CD4-positive, CD25-positive, alpha-beta regulatory T cell (primary cell): ENCODE measurements at regions not wholly inside any gene's neighbourhood (a gene's known extent, or its start where the extent isn't known, plus 50 kb on each side); places are given as distances from the start of the nearest gene placed in this dataset.

Experiments used
- ATAC-seq, 2 donors: fragments of 150-1000 bp; cut with Tn5 transposase; one replicate each; pipeline ENCODE4 v1.10.0; 2021; ENCODE audit warnings: low read depth in 2 of 2, moderate number of reproducible peaks in 2 of 2, moderate library complexity in 1 of 2
- DNase-seq, 3 donors: peaks; one replicate each; pipeline versions ENCODE4 v3.0.0 to v3.0.0-alpha.2; 2012 to 2022; ENCODE audit warnings: mixed read lengths in 1 of 3
- H3K27ac ChIP-seq: one replicate; pipeline ENCODE4 v1.7.0; 2013; ENCODE audit warnings: mild to moderate bottlenecking, low read length; ENCODE audit not compliant: insufficient read depth, poor library complexity, severe bottlenecking
- H3K27me3 ChIP-seq: one replicate; pipeline ENCODE4 v1.7.0; 2013; ENCODE audit warnings: low read length; ENCODE audit not compliant: control insufficient read depth, insufficient read depth
- H3K36me3 ChIP-seq: one replicate; pipeline ENCODE4 v1.7.0; 2013; ENCODE audit warnings: mild to moderate bottlenecking, low read length, moderate library complexity; ENCODE audit not compliant: control insufficient read depth, insufficient read depth
- H3K4me1 ChIP-seq: 2 replicates; pipeline ENCODE4 v1.7.0; 2013; ENCODE audit warnings: mild to moderate bottlenecking, low read length; ENCODE audit not compliant: insufficient read depth, control insufficient read depth, poor library complexity, severe bottlenecking
- H3K4me3 ChIP-seq: one replicate; pipeline ENCODE4 v1.7.0; 2013; ENCODE audit warnings: low read depth, mild to moderate bottlenecking, low read length, moderate library complexity
- H3K9me3 ChIP-seq, 2 experiments: 1 replicate in 1 of 2; 2 replicates in 1 of 2; pipeline ENCODE4 v1.7.0; 2013; ENCODE audit warnings: low read length in 2 of 2, mild to moderate bottlenecking in 1 of 2, moderate library complexity in 1 of 2; ENCODE audit not compliant: control insufficient read depth in 2 of 2
- H3K27ac Mint-ChIP-seq, 3 donors: one replicate each; pipeline ENCODE4 v1.8.0; 2020 to 2022; ENCODE audit warnings: mild to moderate bottlenecking in 3 of 3, mixed read lengths in 3 of 3, moderate library complexity in 2 of 3
- H3K27me3 Mint-ChIP-seq: one replicate; pipeline ENCODE4 v1.8.0; 2022; ENCODE audit warnings: mild to moderate bottlenecking, mixed read lengths
- H3K36me3 Mint-ChIP-seq: one replicate; pipeline ENCODE4 v1.8.0; 2020; ENCODE audit warnings: mixed read lengths
- H3K4me1 Mint-ChIP-seq, 4 donors: one replicate each; pipeline ENCODE4 v1.8.0; 2020 to 2022; ENCODE audit warnings: mixed read lengths in 4 of 4, mild to moderate bottlenecking in 1 of 4
- H3K4me3 Mint-ChIP-seq, 4 donors: one replicate each; pipeline ENCODE4 v1.8.0; 2020 to 2022; ENCODE audit warnings: mild to moderate bottlenecking in 4 of 4, mixed read lengths in 4 of 4, moderate library complexity in 3 of 4
- H3K9me3 Mint-ChIP-seq, 7 donors: one replicate each; pipeline ENCODE4 v1.8.0; 2020 to 2022; ENCODE audit warnings: mixed read lengths in 7 of 7, mild to moderate bottlenecking in 3 of 7, moderate library complexity in 2 of 7

GRCh38 chr2:52895726-52896340 lies 871.8 kb upstream of the CHAC2 start:
- H3K36me3 Mint-ChIP-seq = no peaks in the 10 kb centered on the region
- no peak overlapping the region for H3K4me3 ChIP-seq
- H3K36me3 ChIP-seq = no peaks in the 10 kb centered on the region
- no peak for ATAC-seq
- H3K27ac Mint-ChIP-seq = no peak overlapping the region
- H3K9me3 Mint-ChIP-seq = peaks cover 3 to 38% (median 10%) of the 10 kb centered on the region in 7 donors
- H3K4me1 ChIP-seq = no peaks in the 10 kb centered on the region
- H3K27ac ChIP-seq = no peak overlapping the region
- DNase-seq = no peak
- peaks cover 0 to 15% of the 10 kb centered on the region in 2 experiments for H3K9me3 ChIP-seq
- H3K27me3 Mint-ChIP-seq = no peaks in the 10 kb centered on the region
- H3K4me1 Mint-ChIP-seq = no peaks in the 10 kb centered on the region
- H3K27me3 ChIP-seq = no peaks in the 10 kb centered on the region
- H3K4me3 Mint-ChIP-seq = no peak overlapping the region

- H3K9me3 Mint-ChIP-seq = peaks cover 0 to 10% (median 2%) of the 10 kb centered on the region in 7 donors
- ATAC-seq = no peak
- no peak overlapping the region for H3K4me3 ChIP-seq
Measured at GRCh38 chr2:52886556-52886955, 881.0 kb upstream of the CHAC2 start.

GRCh38 chr2:52884761-52885352 lies 882.7 kb upstream of the CHAC2 start:
- no peak overlapping the region for H3K4me3 ChIP-seq
- H3K27ac ChIP-seq = no peak overlapping the region
- Mint-ChIP-seq H3K27ac (no peak overlapping the region), H3K9me3 (peaks cover 0 to 6% (median 2%) of the 10 kb centered on the region in 7 donors), H3K36me3 (no peaks in the 10 kb centered on the region), H3K4me1 (no peaks in the 10 kb centered on the region), H3K27me3 (no peaks in the 10 kb centered on the region), H3K4me3 (no peak overlapping the region)
- no peaks in the 10 kb centered on the region for H3K27me3 ChIP-seq
- ATAC-seq (no peak), DNase-seq (no peak)
- no peaks in the 10 kb centered on the region for H3K4me1 ChIP-seq
- no peaks in the 10 kb centered on the region for H3K36me3 ChIP-seq
- H3K9me3 ChIP-seq = no peaks in the 10 kb centered on the region

More at GRCh38 chr2:52886556-52886955, 881.0 kb upstream of the CHAC2 start:
- H3K27ac Mint-ChIP-seq = no peak overlapping the region
- H3K36me3 Mint-ChIP-seq = no peaks in the 10 kb centered on the region
- no peaks in the 10 kb centered on the region for H3K27me3 Mint-ChIP-seq
- Histone ChIP-seq H3K27me3 (no peaks in the 10 kb centered on the region), H3K36me3 (no peaks in the 10 kb centered on the region), H3K4me1 (no peaks in the 10 kb centered on the region), H3K9me3 (no peaks in the 10 kb centered on the region), H3K27ac (no peak overlapping the region)
- H3K4me3 Mint-ChIP-seq = no peak overlapping the region
- DNase-seq = no peak
- no peaks in the 10 kb centered on the region for H3K4me1 Mint-ChIP-seq

- no peaks in the 10 kb centered on the region for H3K36me3 Mint-ChIP-seq
- H3K27me3 ChIP-seq = no peaks in the 10 kb centered on the region
- DNase-seq (no peak), ATAC-seq (no peak)
- no peaks in the 10 kb centered on the region for H3K27me3 Mint-ChIP-seq
- H3K27ac ChIP-seq = no peak overlapping the region
- H3K9me3 ChIP-seq = no peaks in the 10 kb centered on the region
- no peaks in the 10 kb centered on the region for H3K36me3 ChIP-seq
- no peak overlapping the region for H3K27ac Mint-ChIP-seq
- no peaks in the 10 kb centered on the region for H3K4me1 ChIP-seq
- peaks cover 0 to 11% (median 0%) of the 10 kb centered on the region in 7 donors for H3K9me3 Mint-ChIP-seq
- H3K4me3 Mint-ChIP-seq = no peak overlapping the region
- no peaks in the 10 kb centered on the region for H3K4me1 Mint-ChIP-seq
- no peak overlapping the region for H3K4me3 ChIP-seq
Measured at GRCh38 chr2:52882974-52883373, 884.6 kb upstream of the CHAC2 start.

GRCh38 chr2:52881606-52882005 lies 886.0 kb upstream of the CHAC2 start:
- H3K9me3 ChIP-seq = no peaks in the 10 kb centered on the region

GRCh38 chr2:52880872-52881271 lies 886.7 kb upstream of the CHAC2 start:
- Histone ChIP-seq H3K4me3 (no peak overlapping the region), H3K4me1 (no peaks in the 10 kb centered on the region), H3K27me3 (no peaks in the 10 kb centered on the region), H3K36me3 (no peaks in the 10 kb centered on the region), H3K9me3 (peaks cover 0 to 3% of the 10 kb centered on the region in 2 experiments), H3K27ac (no peak overlapping the region)
- DNase-seq = no peak
- no peak overlapping the region for H3K27ac Mint-ChIP-seq
- H3K4me1 Mint-ChIP-seq = no peaks in the 10 kb centered on the region
- no peaks in the 10 kb centered on the region for H3K36me3 Mint-ChIP-seq
- H3K4me3 Mint-ChIP-seq = no peak overlapping the region
- peaks cover 4% of the 10 kb centered on the region for H3K27me3 Mint-ChIP-seq
- peaks cover 0 to 6% (median 3%) of the 10 kb centered on the region in 7 donors for H3K9me3 Mint-ChIP-seq
- ATAC-seq = no peak

More at GRCh38 chr2:52881606-52882005, 886.0 kb upstream of the CHAC2 start:
- DNase-seq (no peak), ATAC-seq (no peak)
- H3K4me3 Mint-ChIP-seq = no peak overlapping the region
- H3K9me3 Mint-ChIP-seq = peaks cover 0 to 6% (median under 1%) of the 10 kb centered on the region in 7 donors
- H3K4me3 ChIP-seq = no peak overlapping the region
- H3K4me1 Mint-ChIP-seq = no peaks in the 10 kb centered on the region
- H3K27ac Mint-ChIP-seq = no peak overlapping the region
- no peaks in the 10 kb centered on the region for H3K27me3 ChIP-seq
- no peak overlapping the region for H3K27ac ChIP-seq
- no peaks in the 10 kb centered on the region for H3K36me3 Mint-ChIP-seq
- peaks cover 4% of the 10 kb centered on the region for H3K27me3 Mint-ChIP-seq
- H3K4me1 ChIP-seq = no peaks in the 10 kb centered on the region
- no peaks in the 10 kb centered on the region for H3K36me3 ChIP-seq

GRCh38 chr2:52879561-52879960 lies 888.0 kb upstream of the CHAC2 start:
- ATAC-seq = no peak

GRCh38 chr2:52877703-52878102 lies 889.9 kb upstream of the CHAC2 start:
- Mint-ChIP-seq H3K27me3 (peaks cover 4% of the 10 kb centered on the region), H3K4me3 (no peak overlapping the region)
- ATAC-seq = no peak

More at GRCh38 chr2:52879561-52879960, 888.0 kb upstream of the CHAC2 start:
- Mint-ChIP-seq H3K36me3 (no peaks in the 10 kb centered on the region), H3K27ac (no peak overlapping the region), H3K27me3 (peaks cover 4% of the 10 kb centered on the region), H3K4me1 (no peaks in the 10 kb centered on the region), H3K9me3 (peaks cover 0 to 9% (median 3%) of the 10 kb centered on the region in 7 donors), H3K4me3 (no peak overlapping the region)
- Histone ChIP-seq H3K27ac (no peak overlapping the region), H3K4me1 (no peaks in the 10 kb centered on the region), H3K36me3 (no peaks in the 10 kb centered on the region), H3K9me3 (peaks cover 0 to 5% of the 10 kb centered on the region in 2 experiments), H3K4me3 (no peak overlapping the region), H3K27me3 (no peaks in the 10 kb centered on the region)
- no peak for DNase-seq

More at GRCh38 chr2:52877703-52878102, 889.9 kb upstream of the CHAC2 start:
- Mint-ChIP-seq H3K27ac (no peak overlapping the region), H3K36me3 (no peaks in the 10 kb centered on the region), H3K9me3 (peaks cover 0 to 9% (median 3%) of the 10 kb centered on the region in 7 donors), H3K4me1 (no peaks in the 10 kb centered on the region)
- no peak for DNase-seq
- no peaks in the 10 kb centered on the region for H3K36me3 ChIP-seq
- peaks cover 0 to 5% of the 10 kb centered on the region in 2 experiments for H3K9me3 ChIP-seq
- H3K27me3 ChIP-seq = no peaks in the 10 kb centered on the region
- no peak overlapping the region for H3K27ac ChIP-seq
- no peaks in the 10 kb centered on the region for H3K4me1 ChIP-seq
- H3K4me3 ChIP-seq = no peak overlapping the region
